GM18861 (cell line): ENCODE measurements at regions not wholly inside any gene's neighbourhood (a gene's known extent, or its start where the extent isn't known, plus 50 kb on each side); places are given as distances from the start of the nearest gene placed in this dataset.
"Not testable (repeated sequence)": the region's sequence is repeated elsewhere in the genome, so short reads cannot be mapped to it uniquely, and the experiment has no call there.

ENCODE experiments used
- ATAC-seq: cut with Tn5 transposase; IDR thresholded peaks from one replicate; pipeline ENCODE4 v1.9.1; 2021; ENCODE audit not compliant: unreplicated experiment

DNA sequence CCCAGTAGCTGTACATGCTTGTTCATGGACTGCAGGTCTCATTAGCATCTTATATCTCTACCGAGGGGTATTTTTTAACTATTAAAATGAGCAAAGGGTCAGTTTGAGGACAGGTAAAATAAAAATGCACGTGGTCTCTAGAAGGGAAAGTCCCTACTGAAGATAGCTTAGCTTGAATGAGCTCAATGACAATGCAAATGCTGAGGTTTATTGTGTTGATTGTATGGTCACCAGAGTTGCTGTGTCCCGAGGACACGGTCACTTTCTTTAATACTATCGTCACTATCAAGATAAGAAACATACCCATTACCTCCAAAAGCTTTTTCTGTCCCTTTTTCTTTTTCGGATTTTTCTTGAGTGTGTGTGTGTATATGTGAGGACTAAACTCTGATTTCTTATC lies 250.5 kb upstream of the PRKX start:
- peak; percentile 87 for ATAC-seq

DNA sequence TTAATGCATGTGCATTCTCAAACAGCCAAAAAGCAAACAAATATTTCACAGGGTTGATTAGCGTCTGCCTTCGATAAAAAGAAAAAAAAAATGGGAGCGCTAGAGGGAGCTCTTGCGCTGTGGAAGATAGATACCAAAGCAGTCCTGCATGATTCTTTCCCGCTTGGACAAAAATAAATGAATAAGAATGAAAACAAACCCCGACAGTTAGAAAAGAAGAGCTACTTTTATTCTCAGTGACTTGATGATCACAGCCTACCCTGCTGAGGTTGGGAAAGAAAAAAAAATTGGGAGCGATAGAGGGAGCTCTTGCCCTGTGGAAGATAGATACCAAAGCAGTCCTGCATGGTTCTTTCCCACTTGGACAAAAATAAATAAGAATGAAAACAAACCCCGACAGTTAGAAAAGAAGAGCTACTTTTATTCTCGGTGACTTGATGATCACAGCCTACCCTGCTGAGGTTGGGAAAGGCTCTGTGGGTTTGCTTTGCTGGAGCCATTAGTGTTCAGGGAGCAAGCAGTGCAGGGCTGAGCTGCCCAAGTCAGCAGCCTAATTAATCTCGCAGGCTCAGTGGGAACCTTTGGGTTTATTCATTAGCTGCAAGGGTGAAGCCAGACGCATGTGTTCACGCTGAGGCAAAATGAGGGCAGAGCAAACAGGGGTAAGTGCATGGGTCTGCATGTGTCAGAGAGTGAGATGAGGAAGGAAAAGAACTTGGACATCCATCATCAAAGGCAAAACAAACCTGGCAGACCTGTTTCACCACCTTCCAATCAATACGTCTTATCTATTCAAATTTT lies 249.3 kb upstream of the PRKX start:
- ATAC-seq = no peak

DNA sequence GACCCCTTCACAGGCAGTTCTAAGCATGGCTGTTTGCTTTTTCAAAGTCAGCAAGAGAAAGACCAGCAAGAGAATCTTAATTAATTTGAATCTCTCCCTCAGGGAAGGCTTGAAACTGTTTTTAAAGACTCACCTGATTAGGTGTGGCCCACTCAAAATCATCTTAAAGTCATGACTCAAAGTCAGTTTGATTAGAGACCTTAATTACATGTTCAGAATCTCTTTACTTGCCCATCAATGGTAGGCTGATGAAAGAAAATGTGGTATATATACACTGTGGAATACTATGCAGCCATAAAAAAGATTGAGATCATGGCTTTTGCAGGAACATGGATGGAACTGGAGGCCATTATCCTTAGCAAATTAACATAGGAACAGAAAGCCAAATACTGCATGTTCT lies 247.5 kb upstream of the PRKX start:
- no peak for ATAC-seq

DNA sequence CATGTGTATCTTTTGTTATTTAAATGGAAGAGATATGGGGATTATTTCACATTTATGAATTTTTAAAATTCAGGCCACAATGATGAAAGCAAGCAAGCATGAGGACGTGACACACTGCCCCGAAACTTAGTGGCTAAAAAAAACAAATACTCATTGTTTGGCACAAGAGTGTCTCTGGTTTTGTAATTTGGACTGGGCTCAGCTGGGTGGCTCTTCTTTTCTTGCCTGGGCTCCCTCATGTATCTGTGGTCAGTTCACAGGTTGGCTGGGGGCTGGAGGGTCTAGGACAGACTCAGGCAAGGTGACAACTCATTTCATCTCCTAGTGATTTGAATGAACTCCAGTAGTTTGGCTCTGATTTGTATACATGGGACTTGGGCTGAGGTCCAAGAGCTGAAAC lies 238.4 kb upstream of the PRKX start:
- no peak for ATAC-seq

DNA sequence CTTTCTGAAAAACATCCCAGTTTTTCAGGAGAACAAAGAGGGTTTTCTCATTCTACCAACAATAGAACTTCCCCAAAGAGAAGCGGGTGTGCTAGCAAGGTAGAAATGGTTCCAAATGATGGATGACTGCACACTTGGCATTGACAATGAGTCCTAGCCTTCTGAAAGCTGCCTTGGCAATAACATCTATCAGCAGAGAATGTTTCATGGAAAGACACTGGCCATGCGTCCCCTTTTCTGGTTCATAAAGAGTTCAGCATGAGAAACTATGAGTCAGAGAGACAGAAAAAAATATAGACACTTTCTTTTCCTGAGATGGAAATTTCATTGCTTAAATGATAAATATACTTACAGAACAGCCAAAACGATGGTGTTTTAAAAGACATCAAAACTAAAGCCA lies 236.9 kb upstream of the PRKX start:
- no peak for ATAC-seq

DNA sequence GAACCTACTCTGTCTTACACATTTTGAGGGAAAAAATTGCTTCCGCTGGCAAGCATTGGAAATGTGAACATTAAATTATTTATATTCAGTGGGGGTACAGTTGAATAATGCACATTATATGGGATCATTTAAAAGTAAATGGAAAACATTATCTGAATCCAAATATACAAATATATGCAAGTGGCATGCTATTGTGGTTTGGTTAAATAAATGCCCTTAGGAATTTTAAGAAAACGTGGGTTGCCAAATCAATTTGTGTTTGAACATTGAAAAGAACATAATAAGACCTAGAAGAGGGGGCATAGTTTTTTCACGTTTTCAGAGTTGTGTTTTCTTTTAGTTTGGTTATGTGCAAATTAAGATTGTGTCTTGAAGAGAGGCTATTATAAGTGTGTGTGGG lies 230.5 kb upstream of the PRKX start:
- ATAC-seq = no peak

DNA sequence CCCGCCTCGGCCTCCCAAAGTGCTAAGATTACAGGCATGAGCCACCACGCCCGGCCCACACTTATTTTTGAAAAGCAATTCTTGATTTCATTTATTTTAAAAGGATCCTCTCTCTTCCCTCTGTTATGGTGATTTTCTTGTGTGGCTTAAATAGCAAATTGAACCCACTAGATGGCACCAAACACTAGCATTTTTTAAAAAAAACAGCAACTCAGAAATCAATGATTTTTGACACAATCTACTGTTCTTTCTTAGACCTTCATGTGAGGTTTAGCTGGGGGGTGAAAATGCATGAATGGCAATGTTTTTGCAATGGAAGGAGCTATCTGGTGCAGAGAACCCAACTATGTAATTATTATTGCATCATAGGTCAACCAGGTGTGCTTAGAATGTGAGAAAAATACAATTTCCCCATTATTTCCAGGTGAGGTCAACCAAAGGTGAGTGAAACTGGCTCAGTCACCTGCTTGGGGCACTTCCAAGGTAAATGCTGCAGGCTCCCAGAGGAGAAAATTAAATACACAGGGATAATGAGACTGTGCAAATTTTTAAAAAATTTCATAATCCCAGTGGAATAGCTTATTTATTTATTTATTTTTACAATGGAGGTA lies 226.7 kb upstream of the PRKX start:
- no peak for ATAC-seq

DNA sequence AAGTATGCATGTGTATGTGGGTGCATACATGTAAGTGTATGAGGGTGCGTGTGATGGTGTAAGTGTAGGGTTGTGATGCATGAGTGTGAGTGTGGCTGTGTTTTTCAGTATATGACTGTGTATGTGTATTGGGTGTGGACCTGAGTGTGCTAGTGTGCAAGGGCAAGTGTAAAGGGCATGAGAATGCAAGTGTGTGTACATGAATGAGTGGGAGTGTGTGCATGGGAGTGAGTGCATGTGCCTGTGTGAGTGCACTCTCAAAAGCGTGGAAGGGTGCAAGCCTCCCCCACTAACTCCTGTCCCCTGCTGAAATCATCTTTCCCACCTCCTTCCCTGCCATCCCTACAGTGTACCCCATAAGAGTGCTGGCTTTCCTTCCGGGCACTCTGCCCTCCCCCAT lies 225.1 kb upstream of the PRKX start:
- ATAC-seq = no peak

DNA sequence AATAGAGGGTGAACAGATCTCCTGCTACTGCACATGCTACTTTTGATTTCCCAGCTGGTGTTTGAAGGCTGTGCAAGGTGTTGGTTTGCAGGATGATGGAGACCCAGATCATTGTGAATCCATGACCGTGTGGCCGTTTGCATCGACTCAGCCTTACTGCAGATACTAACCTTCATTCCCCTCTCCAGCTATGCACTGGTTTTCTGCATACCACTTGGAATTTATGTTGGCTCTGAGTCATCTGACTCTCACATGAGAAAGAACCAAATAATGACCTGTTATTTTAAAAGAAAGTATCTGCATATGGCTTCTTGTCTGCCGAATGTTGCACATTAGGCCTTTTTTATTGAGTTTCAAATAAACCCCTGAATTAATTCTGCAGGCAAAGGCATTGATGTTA lies 221.7 kb upstream of the PRKX start:
- ATAC-seq = not testable (repeated sequence)

DNA sequence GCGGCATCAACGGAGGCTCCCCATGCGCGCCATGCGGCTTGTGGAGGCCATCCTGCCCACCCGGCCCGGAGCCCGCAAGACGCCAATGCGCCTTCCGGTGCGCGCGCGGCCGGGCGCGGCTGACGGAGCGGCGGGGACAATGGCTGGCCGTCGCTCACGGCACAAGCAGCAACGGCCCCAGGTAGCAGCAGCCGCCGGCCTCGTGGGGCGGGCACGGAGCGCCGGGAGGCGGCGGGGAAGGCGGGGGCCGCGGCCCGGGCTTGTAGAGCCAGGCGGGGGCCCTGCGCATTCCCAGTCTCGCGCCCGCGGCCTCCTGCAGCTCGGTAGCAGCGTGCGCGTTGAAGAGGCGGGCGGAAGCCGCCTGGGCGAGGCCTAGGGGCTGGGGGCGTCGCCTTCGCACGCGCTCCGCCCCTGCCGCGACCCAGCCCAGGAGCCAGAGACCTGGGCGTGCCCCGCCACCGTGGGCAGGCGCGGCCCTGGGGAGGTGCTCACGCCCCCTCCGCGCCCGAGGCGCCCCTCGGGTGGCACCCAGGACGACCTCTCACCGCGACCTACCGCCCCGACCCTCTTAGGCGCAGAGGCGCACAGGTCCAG lies 207.1 kb upstream of the PRKX start:
- peak; percentile 98 for ATAC-seq

DNA sequence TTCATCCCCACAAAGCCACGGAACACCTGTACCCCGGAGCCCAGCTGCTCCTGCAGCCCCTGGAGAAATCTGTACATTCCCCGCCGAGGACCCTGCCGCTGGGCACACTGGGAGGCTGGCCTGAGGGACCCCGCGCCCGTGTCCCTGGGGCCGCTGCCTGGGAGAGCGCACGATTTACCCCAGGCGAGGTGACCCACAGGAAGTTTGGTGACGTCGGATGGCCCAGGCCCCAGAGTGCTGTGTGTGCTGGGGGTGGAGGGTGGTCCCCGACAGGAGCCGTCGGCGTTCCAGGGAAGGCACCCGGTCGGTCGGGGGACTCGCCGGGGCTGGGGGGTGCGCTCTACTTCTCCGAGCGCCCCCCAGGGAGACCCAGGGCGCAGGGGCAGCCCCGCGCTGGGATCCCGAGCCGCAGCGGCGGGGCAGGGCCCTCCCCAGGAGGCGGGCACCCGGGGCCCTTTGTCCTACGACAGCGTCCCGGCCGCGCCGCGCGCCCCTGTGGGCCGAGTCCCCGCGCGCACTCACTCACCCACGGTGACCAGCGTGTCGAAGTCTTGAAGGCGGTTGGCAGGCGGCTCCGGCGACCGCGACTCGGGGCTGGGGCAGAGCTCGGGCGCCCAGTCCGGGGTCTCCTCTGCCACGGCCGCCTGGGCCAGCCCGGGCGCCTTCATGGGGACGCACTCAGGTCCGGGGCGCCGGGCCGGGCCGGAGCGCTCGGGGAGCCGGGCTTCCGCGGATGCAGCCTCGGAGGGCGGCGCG lies 206.4 kb upstream of the PRKX start:
- ATAC-seq = peak; percentile 26

DNA sequence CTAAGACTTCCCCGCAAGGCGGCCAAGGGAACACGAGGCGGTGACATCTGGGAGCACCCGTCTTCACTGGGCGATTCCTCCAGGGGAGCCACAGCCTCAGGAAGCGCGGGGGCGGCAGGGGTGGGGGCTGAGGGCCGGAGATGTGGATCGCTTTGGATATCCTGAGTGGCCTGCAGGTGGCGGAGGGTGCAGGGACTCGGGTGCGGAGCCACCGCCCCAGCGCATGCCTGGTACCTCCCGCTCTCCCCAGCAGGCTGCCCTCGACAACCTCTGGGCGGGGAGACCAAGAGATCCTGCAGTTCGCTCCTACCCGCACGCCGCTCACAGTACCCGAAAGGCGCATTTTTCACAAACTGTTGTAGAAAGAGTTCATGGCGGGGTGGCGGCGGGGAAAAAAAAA lies 201.4 kb upstream of the PRKX start:
- not testable (repeated sequence) for ATAC-seq

DNA sequence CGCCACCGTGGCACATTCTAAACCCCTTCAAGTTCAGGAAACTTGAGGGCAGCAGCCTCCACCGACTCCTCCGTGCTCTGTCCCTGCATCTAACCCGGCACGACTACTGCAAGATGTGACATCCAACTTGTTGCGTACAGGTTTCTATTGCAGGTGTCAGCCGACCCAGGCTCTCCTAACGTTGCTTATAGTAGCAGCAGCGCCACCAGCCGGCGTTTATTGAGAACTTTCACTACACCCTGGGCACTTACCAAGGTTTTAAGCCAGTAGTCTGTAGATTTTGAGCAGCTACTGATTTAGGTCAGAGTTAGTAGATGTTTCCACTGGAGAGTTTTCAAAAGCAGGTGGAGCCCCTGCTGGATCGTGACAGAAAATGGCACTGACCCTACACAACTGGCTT lies 200.6 kb upstream of the PRKX start:
- ATAC-seq = not testable (repeated sequence)

DNA sequence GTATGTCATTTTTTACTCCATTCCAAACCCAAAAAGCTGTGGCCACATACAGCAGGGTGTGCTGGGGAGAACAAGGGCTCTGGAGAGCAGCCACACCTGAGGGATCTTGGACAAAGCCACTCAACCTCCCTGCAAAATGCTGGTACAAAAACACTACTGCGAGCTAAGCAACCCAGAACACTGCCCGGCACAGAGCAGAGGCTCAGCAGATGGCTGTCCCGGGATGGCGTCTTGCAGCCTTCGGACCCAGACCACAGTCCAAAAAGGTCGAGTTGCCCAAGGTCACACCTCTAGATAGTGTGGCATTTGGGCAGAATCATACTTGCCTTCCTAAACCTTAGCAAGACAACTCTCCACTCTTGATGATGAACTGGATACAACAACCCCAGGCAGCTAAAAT lies 197.6 kb upstream of the PRKX start:
- not testable (repeated sequence) for ATAC-seq

DNA sequence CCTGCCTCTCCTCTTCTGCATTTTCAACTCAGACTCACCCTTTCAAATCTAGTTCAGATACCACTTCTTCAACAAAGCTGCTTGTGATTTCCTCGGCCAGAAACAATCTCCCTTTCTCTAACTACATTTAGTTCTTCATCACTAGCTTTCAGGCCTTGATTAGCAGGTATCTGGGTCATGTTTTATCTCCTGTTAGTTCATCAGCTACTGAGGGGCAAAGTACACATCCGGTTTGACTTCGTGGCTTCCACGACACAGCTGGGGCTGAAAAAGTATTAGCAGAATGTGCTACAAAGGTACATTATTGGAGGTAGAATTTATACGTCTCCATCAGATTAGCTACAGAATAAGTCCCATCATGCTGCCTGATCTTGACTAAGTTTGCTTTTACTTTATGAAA lies 197.2 kb upstream of the PRKX start:
- ATAC-seq = not testable (repeated sequence)

DNA sequence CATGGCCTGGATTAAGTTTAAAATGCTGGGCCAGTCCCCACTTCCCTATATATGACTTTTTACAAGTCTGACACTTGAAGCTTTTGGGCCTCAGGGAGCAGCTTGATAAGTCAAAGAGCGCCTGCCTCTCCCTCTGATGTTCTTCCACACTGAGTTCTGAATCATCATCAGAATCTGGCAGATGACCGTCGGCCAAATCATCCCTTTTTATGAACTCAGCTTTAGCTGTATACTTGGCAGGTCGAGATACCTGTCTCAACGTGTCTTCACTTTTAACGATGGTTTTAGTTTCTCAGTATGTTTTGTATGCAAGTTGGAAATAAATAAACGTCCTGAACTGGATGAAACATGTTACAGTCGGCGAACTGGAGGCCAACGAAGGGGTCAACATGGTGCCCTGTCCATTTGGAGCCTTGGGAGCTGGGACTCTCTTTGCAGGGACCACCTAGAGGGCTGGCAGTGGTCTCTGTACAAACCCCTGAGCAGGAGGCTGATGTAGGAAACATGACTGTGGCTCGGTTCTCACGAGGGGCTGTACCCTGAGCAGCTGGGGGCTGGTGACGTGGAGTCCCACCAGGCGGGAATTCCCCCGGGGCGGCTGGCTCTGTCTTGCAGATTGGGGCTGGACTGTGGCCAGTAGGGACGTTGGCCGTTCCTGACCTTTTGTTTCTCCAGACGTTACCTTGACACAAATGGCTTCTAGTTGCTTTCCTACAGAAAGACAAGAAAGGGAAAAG lies 192.2 kb upstream of the PRKX start:
- ATAC-seq = not testable (repeated sequence)

DNA sequence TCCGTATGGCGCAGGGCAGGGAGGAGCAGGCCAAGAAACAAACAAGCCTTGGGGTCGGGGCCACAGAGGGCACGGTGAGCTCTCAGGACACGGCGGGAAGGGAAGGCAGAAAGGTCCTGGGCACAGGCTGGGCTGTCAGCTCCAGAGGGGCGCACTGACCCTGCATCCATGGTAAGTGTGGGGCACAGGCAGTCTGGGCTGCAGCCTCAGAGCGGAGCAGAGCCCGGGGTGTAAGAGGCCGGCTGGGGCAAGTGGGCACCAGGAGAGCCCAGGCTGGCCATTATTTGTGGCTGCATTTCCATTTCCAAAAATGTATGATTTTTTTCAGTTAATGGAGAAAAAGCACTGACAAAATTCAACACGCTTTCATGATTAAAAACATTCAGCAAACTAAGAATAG lies 188.8 kb upstream of the PRKX start:
- ATAC-seq = not testable (repeated sequence)

DNA sequence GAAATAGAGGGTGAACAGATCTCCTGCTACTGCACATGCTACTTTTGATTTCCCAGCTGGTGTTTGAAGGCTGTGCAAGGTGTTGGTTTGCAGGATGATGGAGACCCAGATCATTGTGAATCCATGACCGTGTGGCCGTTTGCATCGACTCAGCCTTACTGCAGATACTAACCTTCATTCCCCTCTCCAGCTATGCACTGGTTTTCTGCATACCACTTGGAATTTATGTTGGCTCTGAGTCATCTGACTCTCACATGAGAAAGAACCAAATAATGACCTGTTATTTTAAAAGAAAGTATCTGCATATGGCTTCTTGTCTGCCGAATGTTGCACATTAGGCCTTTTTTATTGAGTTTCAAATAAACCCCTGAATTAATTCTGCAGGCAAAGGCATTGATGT lies 183.3 kb upstream of the PRKX start:
- ATAC-seq = not testable (repeated sequence)

DNA sequence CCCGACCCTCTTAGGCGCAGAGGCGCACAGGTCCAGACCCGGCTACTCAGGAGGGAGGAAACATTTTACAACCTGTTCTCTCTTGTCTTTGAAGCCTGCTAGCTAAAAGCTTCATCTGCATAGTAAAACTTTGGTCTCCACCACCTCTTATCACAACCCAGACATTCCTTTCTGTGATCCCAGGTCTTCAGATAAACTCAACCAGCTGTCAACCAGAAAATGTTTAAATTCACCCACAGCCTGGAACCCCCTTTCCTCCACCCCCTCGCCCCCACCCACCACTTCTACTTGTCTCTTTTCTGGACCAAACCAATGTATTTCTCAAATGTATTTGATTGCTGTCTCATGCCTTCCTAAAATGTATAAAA lies 169.1 kb upstream of the PRKX start:
- ATAC-seq = not testable (repeated sequence)

DNA sequence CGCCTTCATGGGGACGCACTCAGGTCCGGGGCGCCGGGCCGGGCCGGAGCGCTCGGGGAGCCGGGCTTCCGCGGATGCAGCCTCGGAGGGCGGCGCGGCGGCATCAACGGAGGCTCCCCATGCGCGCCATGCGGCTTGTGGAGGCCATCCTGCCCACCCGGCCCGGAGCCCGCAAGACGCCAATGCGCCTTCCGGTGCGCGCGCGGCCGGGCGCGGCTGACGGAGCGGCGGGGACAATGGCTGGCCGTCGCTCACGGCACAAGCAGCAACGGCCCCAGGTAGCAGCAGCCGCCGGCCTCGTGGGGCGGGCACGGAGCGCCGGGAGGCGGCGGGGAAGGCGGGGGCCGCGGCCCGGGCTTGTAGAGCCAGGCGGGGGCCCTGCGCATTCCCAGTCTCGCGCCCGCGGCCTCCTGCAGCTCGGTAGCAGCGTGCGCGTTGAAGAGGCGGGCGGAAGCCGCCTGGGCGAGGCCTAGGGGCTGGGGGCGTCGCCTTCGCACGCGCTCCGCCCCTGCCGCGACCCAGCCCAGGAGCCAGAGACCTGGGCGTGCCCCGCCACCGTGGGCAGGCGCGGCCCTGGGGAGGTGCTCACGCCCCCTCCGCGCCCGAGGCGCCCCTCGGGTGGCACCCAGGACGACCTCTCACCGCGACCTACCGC lies 168.6 kb upstream of the PRKX start:
- ATAC-seq = peak; percentile 98
